Epithelial cell of proximal tubule (primary cell): ENCODE measurements at regions not wholly inside any gene's neighbourhood (a gene's known extent, or its start where the extent isn't known, plus 50 kb on each side); places are given as distances from the start of the nearest gene placed in this dataset.
"Not testable (repeated sequence)": the region's sequence is repeated elsewhere in the genome, so short reads cannot be mapped to it uniquely, and the experiment has no call there.

Source experiments
- DNase-seq: peaks from one replicate; pipeline ENCODE4 v3.0.0-alpha.2; 2011; ENCODE audit warnings: low read depth
- H3K4me3 ChIP-seq: 2 replicates; pipeline ENCODE4 v1.5.1; 2011; ENCODE audit warnings: low read depth, mild to moderate bottlenecking, low read length
- TF ChIP-seq, protein P1 (sequence below): conservative IDR thresholded peaks from 2 replicates; pipeline ENCODE4 v1.5.1; 2012; ENCODE audit warnings: low read depth, mild to moderate bottlenecking, low read length

- DNase-seq: no peak
- TF ChIP-seq, protein P1, sequence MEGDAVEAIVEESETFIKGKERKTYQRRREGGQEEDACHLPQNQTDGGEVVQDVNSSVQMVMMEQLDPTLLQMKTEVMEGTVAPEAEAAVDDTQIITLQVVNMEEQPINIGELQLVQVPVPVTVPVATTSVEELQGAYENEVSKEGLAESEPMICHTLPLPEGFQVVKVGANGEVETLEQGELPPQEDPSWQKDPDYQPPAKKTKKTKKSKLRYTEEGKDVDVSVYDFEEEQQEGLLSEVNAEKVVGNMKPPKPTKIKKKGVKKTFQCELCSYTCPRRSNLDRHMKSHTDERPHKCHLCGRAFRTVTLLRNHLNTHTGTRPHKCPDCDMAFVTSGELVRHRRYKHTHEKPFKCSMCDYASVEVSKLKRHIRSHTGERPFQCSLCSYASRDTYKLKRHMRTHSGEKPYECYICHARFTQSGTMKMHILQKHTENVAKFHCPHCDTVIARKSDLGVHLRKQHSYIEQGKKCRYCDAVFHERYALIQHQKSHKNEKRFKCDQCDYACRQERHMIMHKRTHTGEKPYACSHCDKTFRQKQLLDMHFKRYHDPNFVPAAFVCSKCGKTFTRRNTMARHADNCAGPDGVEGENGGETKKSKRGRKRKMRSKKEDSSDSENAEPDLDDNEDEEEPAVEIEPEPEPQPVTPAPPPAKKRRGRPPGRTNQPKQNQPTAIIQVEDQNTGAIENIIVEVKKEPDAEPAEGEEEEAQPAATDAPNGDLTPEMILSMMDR: no peak
- H3K4me3 ChIP-seq: no peak overlapping the region
These were observed 515.7 kb downstream of the FRK start for GRCh38 chr6:115544765-115545671.

DNA sequence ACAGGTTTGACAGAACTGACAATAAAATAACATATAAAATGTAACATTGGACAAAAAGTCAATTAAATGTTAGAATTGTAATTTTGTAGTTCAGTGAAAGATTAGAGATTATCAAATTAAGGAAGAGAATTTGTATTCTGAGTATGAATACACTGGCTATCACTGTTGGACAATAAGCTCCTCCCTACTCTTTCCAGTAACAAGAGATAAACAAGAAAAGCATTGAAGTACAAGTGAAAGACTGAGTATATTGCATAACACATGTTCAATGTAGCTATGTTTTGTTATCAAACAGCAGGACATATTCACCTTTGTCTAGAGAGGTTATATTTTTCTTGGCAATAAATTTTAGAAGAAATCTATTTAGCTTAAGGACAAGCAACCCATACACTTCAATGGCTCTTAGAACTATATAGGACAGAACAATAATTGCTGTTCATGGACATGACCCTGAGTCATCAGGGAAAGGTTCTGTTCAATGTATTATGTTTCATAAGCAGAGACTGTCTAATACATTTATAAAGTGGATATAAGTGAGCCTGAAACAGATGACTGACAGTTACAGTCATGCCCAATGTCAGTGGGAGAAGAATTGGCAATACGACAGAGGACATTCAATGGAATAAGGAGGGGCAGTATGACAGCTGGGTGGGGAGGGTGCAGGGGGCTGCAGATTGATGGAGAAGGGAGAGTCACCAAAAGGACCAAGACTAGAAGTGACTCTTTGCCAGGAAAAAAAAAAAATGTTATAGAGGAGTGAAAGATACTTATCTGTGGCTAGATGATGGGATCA lies 520.4 kb downstream of the FRK start:
- TF ChIP-seq, protein P1: no peak
- DNase-seq: no peak
- H3K4me3 ChIP-seq: no peak overlapping the region

GRCh38 chr6:115539531-115539930 lies 521.2 kb downstream of the FRK start:
- TF ChIP-seq, protein P1: no peak
- DNase-seq: no peak
- no peak overlapping the region for H3K4me3 ChIP-seq

DNA sequence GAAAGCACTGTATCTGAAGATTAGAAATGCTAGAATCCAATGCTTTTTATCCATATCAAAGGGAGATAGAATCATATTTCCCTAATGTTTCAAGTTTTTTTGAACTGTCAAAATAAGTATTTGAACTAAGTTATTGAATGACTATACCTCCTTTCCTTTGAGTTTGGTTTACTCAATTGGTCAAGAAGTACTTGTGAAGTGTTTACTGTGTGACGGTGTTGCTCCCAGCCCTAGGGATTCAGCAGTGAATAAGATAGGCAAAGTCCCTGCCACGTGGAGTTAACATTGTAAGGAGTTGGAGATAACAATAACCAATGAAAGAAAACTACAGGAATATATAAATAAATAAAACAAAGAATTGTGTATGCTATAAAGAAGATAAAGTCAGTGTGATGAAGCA lies 535.9 kb downstream of the FRK start:
- TF ChIP-seq, protein P1: no peak
- H3K4me3 ChIP-seq: no peak overlapping the region

DNA sequence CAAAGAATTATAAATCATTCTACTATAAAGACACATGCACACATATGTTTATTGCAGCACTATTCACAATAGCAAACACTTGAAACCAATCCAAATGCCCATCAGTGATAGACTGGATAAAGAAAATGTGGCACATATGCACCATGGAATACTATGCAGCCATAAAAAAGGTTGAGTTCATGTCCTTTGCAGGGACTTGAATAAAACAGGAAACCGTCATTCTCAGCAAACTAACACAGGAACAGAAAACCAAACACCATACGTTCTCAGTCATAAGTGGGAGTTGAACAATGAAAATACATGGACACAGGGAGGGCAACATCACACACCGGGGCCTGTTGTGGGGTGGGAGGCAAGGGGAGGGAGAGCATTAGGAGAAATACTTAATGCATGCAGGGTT lies 538.9 kb downstream of the FRK start:
- not testable (repeated sequence) for H3K4me3 ChIP-seq, DNase-seq

More for the DNA sequence above, 535.9 kb downstream of the FRK start:
- no peak for DNase-seq

DNA sequence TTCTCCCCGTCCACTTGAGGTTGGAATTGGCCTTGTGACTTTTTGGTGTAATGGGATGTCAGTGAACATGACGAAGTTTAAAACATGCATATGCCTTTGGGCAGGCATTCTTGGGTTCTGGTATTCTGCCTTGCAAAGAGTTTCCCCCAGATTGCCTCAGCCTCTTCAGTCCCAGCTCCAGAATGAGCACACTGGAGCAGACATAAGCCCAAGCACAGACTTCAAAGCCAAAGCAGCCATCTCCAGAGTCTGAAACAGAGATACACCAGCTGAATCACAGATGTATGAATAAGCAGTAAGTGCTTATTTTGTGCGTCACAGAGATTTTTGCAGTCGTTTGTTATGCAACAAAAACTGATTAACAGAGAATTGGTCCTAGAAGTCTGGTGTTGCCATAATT lies 546.0 kb downstream of the FRK start:
- DNase-seq: no peak

DNA sequence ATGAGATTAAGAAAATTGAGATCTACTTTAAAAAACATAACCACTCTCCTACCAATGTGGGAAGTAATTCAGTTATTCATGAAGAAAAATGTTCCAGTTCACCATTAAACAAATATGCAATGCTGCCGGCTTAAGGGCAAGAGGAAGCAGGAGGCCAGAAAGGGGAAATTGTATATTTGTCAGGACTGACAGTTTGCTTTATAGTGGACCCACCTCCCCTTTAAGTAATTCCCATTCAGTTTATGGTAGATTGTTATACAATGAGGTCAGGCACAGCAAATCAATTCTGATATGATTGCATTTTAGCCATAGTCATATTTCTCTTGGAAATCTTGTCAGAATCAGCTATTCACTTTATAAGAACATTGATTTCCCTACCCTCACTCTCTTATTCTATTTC lies 547.8 kb downstream of the FRK start:
- H3K4me3 ChIP-seq: no peak overlapping the region
- TF ChIP-seq, protein P1: no peak
- no peak for DNase-seq

More for the DNA sequence above, 546.0 kb downstream of the FRK start:
- H3K4me3 ChIP-seq: no peak overlapping the region
- TF ChIP-seq, protein P1: no peak
